Stomach (tissue), 8 donors: ENCODE measurements at regions not wholly inside any gene's neighbourhood (a gene's known extent, or its start where the extent isn't known, plus 50 kb on each side); places are given as distances from the start of the nearest gene placed in this dataset.

Experiments used
- DNase-seq, 2 donors: peaks; one replicate each; pipeline versions ENCODE4 v3.0.0 to v3.0.0-alpha.2; 2013 to 2019
- H3K27ac ChIP-seq, 5 donors: fragments of 200-600 bp in 4 of 5; sonication (generic) in 4 of 5; one replicate each; pipeline ENCODE4 v1.5.1; 2013 to 2019; ENCODE audit warnings: mild to moderate bottlenecking in 1 of 5, moderate library complexity in 1 of 5
- H3K27me3 ChIP-seq, 3 donors: fragments of 200-600 bp; sonication (generic); one replicate each; pipeline ENCODE4 v1.5.1; 2017 to 2019; ENCODE audit warnings: mixed run types in 1 of 3
- H3K36me3 ChIP-seq, 4 donors: fragments of 200-600 bp; sonication (generic); 1 replicate in 3 of 4; 2 replicates in 1 of 4; pipeline ENCODE4 v1.5.1; 2016 to 2019
- H3K4me1 ChIP-seq, 4 donors: fragments of 200-600 bp; sonication (generic); one replicate each; pipeline ENCODE4 v1.5.1; 2016 to 2019
- H3K4me3 ChIP-seq, 4 donors: fragments of 200-600 bp; sonication (generic) in 3 of 4; one replicate each; pipeline ENCODE4 v1.5.1; 2016 to 2019; ENCODE audit warnings: mild to moderate bottlenecking in 1 of 4
- H3K9me3 ChIP-seq, 4 donors: fragments of 200-600 bp; sonication (generic); one replicate each; pipeline ENCODE4 v1.5.1; 2016 to 2019
- CTCF ChIP-seq, 7 experiments: fragments of 450-650 bp in 4 of 7; fragments of 200-600 bp in 3 of 7; sonication (generic) in 3 of 7; IDR thresholded peaks; one replicate each; pipeline ENCODE4 v1.5.1; 2016 to 2019; ENCODE audit warnings: antibody characterized with exemption in 7 of 7, control low read depth in 2 of 7, mild to moderate bottlenecking in 1 of 7
- EP300 ChIP-seq: sonication (generic); formaldehyde crosslinking; IDR thresholded peaks from one replicate; pipeline ENCODE4 v1.6.1; 2017; ENCODE audit warnings: antibody characterized with exemption
- POLR2A ChIP-seq, 4 donors: fragments of 450-650 bp; IDR thresholded peaks; one replicate each; pipeline ENCODE4 v1.6.1; 2016; ENCODE audit warnings: antibody characterized with exemption in 4 of 4, control low read depth in 2 of 4, mild to moderate bottlenecking in 1 of 4, moderate library complexity in 1 of 4
- POLR2AphosphoS5 ChIP-seq, 3 donors: sonication (generic); formaldehyde crosslinking; IDR thresholded peaks; one replicate each; pipeline ENCODE4 v1.6.1; 2016; ENCODE audit warnings: antibody characterized with exemption in 3 of 3
- WGBS, 5 donors: extraction: QIAGEN DNeasy Blood & Tissue Kit in 3 of 5; methylation state at CpG; one replicate each; pipeline versions ENCODE4 v1.1.5 to v1.1.7; 2013 to 2018; 5-methylcytosine and 5-hydroxymethylcytosine counted together
- intact Hi-C: fragments of 100-400 bp; cut with DNase I; formaldehyde crosslinking; loops from one replicate; pipeline ENCODE4 v1.15.1; 2023; ENCODE audit warnings: low total_unique reads
- donor health status: healthy with polysubstance abuse.
- donor health status: Bipolar disorder and iron deficiency.
- donor health status: healthy.

GRCh38 chr3:152578769-152579168 lies 256.2 kb upstream of the P2RY1 start:
- Histone ChIP-seq H3K9me3 (no peaks in the 10 kb centered on the region), H3K27me3 (no peaks in the 10 kb centered on the region), H3K4me1 (no peaks in the 10 kb centered on the region), H3K4me3 (no peak overlapping the region), H3K27ac (no peak overlapping the region), H3K36me3 (no peaks in the 10 kb centered on the region)
- DNase-seq: no peak
- no peak for TF ChIP-seq POLR2AphosphoS5 (IDR thresholded peaks at IDR 0.05)
- TF ChIP-seq CTCF (IDR thresholded peaks at IDR 0.05): no peak
- TF ChIP-seq EP300: no peak
- TF ChIP-seq POLR2A (IDR thresholded peaks at IDR 0.05): no peak
- intact Hi-C loops: no loop called here

GRCh38 chr3:152581951-152582350 lies 253.0 kb upstream of the P2RY1 start:
- Histone ChIP-seq H3K27ac (no peak overlapping the region), H3K4me1 (no peaks in the 10 kb centered on the region), H3K36me3 (no peaks in the 10 kb centered on the region), H3K27me3 (no peaks in the 10 kb centered on the region), H3K4me3 (no peak overlapping the region), H3K9me3 (no peaks in the 10 kb centered on the region)
- TF ChIP-seq POLR2AphosphoS5 (IDR thresholded peaks at IDR 0.05) (no peak), CTCF (IDR thresholded peaks at IDR 0.05) (no peak), EP300 (no peak), POLR2A (IDR thresholded peaks at IDR 0.05) (no peak)
- intact Hi-C loops: no loop called here
- DNase-seq: no peak
- 53 to 68% (median 62%) methylated on average over 3 of the region's 3 CpGs for WGBS, 5 donors

- Histone ChIP-seq H3K9me3 (no peaks in the 10 kb centered on the region), H3K27ac (no peak overlapping the region), H3K4me3 (no peak overlapping the region), H3K36me3 (no peaks in the 10 kb centered on the region), H3K4me1 (no peaks in the 10 kb centered on the region), H3K27me3 (no peaks in the 10 kb centered on the region)
- peak in 1 of 2 donors; percentile 68 for DNase-seq
- TF ChIP-seq CTCF (IDR thresholded peaks at IDR 0.05) (no peak), POLR2A (IDR thresholded peaks at IDR 0.05) (no peak), POLR2AphosphoS5 (IDR thresholded peaks at IDR 0.05) (no peak), EP300 (no peak)
- 46 to 68% (median 53%) methylated on average over 1 of the region's 1 CpG for WGBS, 5 donors
- intact Hi-C loops: no loop called here
Measured at GRCh38 chr3:152583963-152584362, 251.0 kb upstream of the P2RY1 start.

GRCh38 chr3:152586974-152587373 lies 248.0 kb upstream of the P2RY1 start:
- intact Hi-C loops: no loop called here
- no peaks in the 10 kb centered on the region for H3K27me3 ChIP-seq
- TF ChIP-seq POLR2A (IDR thresholded peaks at IDR 0.05) (no peak), EP300 (no peak), POLR2AphosphoS5 (IDR thresholded peaks at IDR 0.05) (no peak), CTCF (IDR thresholded peaks at IDR 0.05) (no peak)
- peaks cover 0 to 7% (median 0%) of the 10 kb centered on the region in 4 donors for H3K4me1 ChIP-seq
- no peaks in the 10 kb centered on the region for H3K9me3 ChIP-seq
- no peak overlapping the region for H3K27ac ChIP-seq
- DNase-seq: no peak
- H3K4me3 ChIP-seq: no peak overlapping the region
- H3K36me3 ChIP-seq: no peaks in the 10 kb centered on the region
- WGBS, 5 donors: 86 to 91% (median 89%) methylated on average over 4 of the region's 4 CpGs
